Nephron progenitor cell (in vitro differentiated cells): ENCODE measurements at regions not wholly inside any gene's neighbourhood (a gene's known extent, or its start where the extent isn't known, plus 50 kb on each side); places are given as distances from the start of the nearest gene placed in this dataset.

Experiments
- DNase-seq: peaks from one replicate; pipeline ENCODE4 v3.0.0; 2021
- H3K27ac Mint-ChIP-seq: 2 replicates; pipeline ENCODE4 v1.8.0; 2021; ENCODE audit warnings: mild to moderate bottlenecking, moderate library complexity, mixed read lengths
- H3K27me3 Mint-ChIP-seq: 2 replicates; pipeline ENCODE4 v1.8.0; 2021; ENCODE audit warnings: mild to moderate bottlenecking, low read depth, mixed read lengths; ENCODE audit not compliant: poor library complexity
- H3K36me3 Mint-ChIP-seq: 2 replicates; pipeline ENCODE4 v1.8.0; 2021; ENCODE audit warnings: low read depth, mixed read lengths
- H3K4me1 Mint-ChIP-seq: 2 replicates; pipeline ENCODE4 v1.8.0; 2021; ENCODE audit warnings: mixed read lengths
- H3K4me3 Mint-ChIP-seq: 2 replicates; pipeline ENCODE4 v1.8.0; 2021; ENCODE audit warnings: mild to moderate bottlenecking, moderate library complexity, mixed read lengths
- H3K9me3 Mint-ChIP-seq: 2 replicates; pipeline ENCODE4 v1.8.0; 2021; ENCODE audit warnings: mild to moderate bottlenecking, moderate library complexity, mixed read lengths
- TF ChIP-seq, protein P1 (sequence below): fragments of 200-600 bp; sonication (generic); IDR thresholded peaks from 2 replicates; pipeline ENCODE4 v1.5.0; 2021; ENCODE audit warnings: antibody characterized with exemption

DNA sequence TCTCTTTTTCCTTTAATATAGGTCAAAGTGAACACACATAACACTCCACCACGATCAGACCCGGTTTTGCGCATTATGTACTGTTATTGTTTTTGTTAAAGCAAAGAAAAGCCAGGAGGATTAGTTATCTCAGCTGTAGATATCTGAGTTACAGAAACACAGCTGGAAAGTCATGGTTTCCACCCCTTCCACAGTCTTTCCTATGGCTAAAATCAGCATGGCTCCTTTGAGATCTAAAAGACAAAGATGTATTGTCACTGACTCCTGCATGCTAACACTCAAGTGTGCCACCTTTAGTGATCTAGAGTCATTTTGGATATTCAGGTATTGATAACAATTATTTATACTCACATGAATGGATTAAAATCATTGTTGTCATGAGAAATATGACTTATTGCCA is 260.0 kb downstream of the FIGN start:
- Mint-ChIP-seq H3K36me3 (no peaks in the 10 kb centered on the region), H3K27me3 (no peaks in the 10 kb centered on the region), H3K4me3 (no peak overlapping the region), H3K27ac (no peak overlapping the region), H3K9me3 (peaks cover 10% of the 10 kb centered on the region), H3K4me1 (no peaks in the 10 kb centered on the region)
- no peak for DNase-seq
- TF ChIP-seq, protein P1, sequence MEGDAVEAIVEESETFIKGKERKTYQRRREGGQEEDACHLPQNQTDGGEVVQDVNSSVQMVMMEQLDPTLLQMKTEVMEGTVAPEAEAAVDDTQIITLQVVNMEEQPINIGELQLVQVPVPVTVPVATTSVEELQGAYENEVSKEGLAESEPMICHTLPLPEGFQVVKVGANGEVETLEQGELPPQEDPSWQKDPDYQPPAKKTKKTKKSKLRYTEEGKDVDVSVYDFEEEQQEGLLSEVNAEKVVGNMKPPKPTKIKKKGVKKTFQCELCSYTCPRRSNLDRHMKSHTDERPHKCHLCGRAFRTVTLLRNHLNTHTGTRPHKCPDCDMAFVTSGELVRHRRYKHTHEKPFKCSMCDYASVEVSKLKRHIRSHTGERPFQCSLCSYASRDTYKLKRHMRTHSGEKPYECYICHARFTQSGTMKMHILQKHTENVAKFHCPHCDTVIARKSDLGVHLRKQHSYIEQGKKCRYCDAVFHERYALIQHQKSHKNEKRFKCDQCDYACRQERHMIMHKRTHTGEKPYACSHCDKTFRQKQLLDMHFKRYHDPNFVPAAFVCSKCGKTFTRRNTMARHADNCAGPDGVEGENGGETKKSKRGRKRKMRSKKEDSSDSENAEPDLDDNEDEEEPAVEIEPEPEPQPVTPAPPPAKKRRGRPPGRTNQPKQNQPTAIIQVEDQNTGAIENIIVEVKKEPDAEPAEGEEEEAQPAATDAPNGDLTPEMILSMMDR, result no peak

DNA sequence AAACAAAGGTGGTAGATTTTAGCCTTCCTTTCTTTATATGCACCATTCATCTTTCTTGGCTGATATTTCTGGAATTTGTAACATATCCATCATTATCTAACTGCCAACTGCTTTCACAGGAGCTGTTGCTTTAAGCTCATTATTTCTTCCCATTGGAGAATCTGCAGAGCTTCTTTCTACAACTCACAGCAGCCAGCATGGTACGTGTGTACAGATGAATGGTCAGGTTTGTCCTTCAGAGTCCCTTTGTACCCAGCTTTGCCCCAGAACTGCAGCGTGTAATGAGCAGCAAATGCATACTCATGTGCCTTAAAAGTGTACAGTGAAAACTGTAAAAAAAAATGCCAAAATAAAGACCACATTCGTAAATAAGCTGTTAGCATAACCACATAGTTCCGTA is 260.9 kb downstream of the FIGN start:
- TF ChIP-seq, protein P1, result no peak
- no peaks in the 10 kb centered on the region for H3K27me3 Mint-ChIP-seq
- H3K36me3 Mint-ChIP-seq, result no peaks in the 10 kb centered on the region
- no peak for DNase-seq
- no peak overlapping the region for H3K4me3 Mint-ChIP-seq
- H3K27ac Mint-ChIP-seq, result no peak overlapping the region
- peaks cover 10% of the 10 kb centered on the region for H3K9me3 Mint-ChIP-seq
- H3K4me1 Mint-ChIP-seq, result peaks cover under 1% of the 10 kb centered on the region

DNA sequence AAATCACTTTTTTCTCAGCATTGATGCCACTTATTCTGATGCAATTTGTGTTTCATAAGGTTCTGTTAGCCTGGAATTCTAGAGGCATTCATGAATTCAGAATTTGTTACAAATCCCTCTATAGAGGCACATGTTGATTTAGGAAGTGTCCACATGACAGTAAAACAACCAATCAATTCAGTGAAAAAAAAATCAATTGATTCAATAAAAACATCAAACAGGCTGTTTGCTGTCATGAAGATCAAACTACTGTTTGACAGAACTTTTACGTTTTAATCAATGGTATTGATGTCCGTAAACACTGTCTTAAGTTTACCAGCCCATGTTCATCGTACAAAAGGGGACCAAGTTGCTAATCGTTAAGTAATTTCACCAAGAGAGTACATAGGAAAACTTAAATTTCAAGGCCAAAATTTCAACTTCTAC is 261.5 kb downstream of the FIGN start:
- no peaks in the 10 kb centered on the region for H3K27me3 Mint-ChIP-seq
- peaks cover 10% of the 10 kb centered on the region for H3K9me3 Mint-ChIP-seq
- peaks cover 6% of the 10 kb centered on the region for H3K4me1 Mint-ChIP-seq

DNA sequence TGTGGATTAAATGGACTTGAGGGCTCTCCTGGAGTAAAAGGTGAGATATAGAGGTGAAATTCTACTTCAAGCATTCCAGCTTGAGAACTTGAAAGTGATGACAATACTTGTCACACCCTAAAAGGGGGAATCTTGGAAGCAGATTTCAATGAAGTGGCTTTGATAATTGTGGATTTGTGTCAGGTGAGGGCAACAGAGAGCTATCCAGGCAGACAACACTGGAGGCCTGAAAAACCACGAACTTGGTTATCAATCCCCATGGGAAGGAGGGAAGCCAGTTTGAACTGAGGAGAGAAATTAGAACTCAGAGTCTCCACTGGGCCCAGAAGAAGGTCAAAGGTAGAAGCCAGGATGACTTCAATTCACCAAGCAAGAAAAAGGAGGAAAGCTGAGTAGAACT is 263.9 kb downstream of the FIGN start:
- TF ChIP-seq, protein P1, result no peak
- H3K9me3 Mint-ChIP-seq, result no peaks in the 10 kb centered on the region
- no peaks in the 10 kb centered on the region for H3K27me3 Mint-ChIP-seq
- H3K4me1 Mint-ChIP-seq, result peaks cover 10% of the 10 kb centered on the region
- H3K36me3 Mint-ChIP-seq, result no peaks in the 10 kb centered on the region
- no peak overlapping the region for H3K27ac Mint-ChIP-seq
- DNase-seq, result no peak
- no peak overlapping the region for H3K4me3 Mint-ChIP-seq

More for the DNA sequence above, 261.5 kb downstream of the FIGN start:
- Mint-ChIP-seq H3K27ac (no peak overlapping the region), H3K4me3 (no peak overlapping the region), H3K36me3 (no peaks in the 10 kb centered on the region)
- TF ChIP-seq, protein P1, result no peak
- no peak for DNase-seq

DNA sequence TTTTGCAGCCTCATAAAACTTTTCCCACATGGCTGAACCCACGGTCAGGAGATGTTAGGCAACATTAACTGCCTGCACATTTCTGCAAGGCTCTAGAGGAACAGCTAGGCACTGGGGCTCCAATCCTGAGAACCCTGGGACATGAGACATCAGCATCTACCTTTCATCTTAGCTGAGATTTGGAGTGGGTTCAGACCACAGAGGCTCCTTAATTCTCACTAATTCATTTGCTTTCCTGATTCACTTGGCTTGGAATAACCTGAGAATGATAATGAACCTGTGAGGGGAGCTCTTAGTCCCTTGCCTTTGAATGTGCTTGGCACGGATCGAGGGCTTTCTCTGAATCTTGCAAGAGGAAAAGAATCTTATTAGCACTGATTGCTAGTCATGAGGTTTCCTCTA is 266.2 kb downstream of the FIGN start:
- peaks cover 8% of the 10 kb centered on the region for H3K27me3 Mint-ChIP-seq
- H3K27ac Mint-ChIP-seq, result no peak overlapping the region
- no peaks in the 10 kb centered on the region for H3K9me3 Mint-ChIP-seq
- H3K4me1 Mint-ChIP-seq, result peaks cover 21% of the 10 kb centered on the region
- no peak for DNase-seq
- TF ChIP-seq, protein P1, result no peak
- H3K36me3 Mint-ChIP-seq, result no peaks in the 10 kb centered on the region
- no peak overlapping the region for H3K4me3 Mint-ChIP-seq

DNA sequence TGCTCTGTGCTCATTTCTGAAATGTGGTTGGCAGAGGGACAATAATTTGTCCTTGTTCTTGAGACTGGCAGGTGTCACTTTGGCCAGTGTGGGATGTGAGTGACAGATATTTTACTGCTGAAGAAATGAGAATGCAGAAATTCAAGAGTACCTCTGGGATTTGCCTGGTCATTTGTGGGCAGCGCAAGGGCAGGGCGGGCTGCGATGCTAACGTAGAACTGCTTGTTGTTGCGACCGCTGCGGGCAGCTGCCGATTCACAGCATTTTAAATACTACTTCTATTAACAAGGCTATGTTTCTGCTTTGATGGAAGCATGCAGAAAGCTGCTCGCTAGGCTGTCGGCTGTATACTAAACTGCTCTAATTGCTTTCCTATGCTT is 268.6 kb downstream of the FIGN start:
- no peak for DNase-seq
- no peaks in the 10 kb centered on the region for H3K9me3 Mint-ChIP-seq
- H3K27me3 Mint-ChIP-seq, result peaks cover 8% of the 10 kb centered on the region

More for the DNA sequence above, 268.6 kb downstream of the FIGN start:
- Mint-ChIP-seq H3K4me1 (peaks cover 21% of the 10 kb centered on the region), H3K4me3 (no peak overlapping the region), H3K27ac (no peak overlapping the region), H3K36me3 (no peaks in the 10 kb centered on the region)
- TF ChIP-seq, protein P1, result no peak
